ENCODE measurements at regions not wholly inside any gene's neighbourhood (a gene's known extent, or its start where the extent isn't known, plus 50 kb on each side); places are given as distances from the start of the nearest gene placed in this dataset.

DNA sequence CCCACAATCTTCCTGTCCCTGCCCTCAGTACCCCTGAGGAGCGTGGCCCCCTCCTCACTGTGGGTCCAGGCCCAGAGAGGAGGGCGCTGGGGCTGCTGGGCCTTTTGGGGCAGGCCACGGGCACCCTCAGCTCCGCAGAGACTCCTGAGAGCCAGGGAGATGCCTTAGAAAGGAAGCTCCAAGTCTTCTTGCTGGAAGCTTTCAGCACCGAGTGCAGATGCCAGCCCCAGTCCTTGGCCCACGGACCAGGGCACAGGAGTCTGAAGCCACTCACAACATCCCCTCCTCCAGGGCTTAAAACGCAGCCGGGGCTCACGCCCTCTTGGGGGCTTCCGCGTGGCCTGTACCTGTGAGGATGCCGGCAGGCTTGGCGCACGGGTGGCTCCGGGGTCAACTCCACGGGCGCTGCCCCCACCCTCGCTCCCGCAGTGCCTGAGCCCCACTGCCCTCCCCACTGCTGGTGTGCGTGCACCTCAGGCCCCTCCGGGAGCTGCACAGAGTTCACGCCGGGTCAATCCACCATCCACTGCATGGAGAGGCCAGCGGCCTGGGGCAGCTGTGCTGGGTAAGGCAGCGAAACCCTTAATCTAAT is 72.1 kb upstream of the CTDP1 start:
- no peak for DNase-seq (ENCODE audit: low spot score)
- Histone ChIP-seq H3K27me3 (no peaks in the 10 kb centered on the region), H3K9me3 (no peaks in the 10 kb centered on the region), H3K4me1 (peaks cover 0 to 13% of the 10 kb centered on the region in 2 donors), H3K4me3 (no peak overlapping the region), H3K27ac (no peak overlapping the region), H3K36me3 (no peaks in the 10 kb centered on the region)
- TF ChIP-seq, protein P1, sequence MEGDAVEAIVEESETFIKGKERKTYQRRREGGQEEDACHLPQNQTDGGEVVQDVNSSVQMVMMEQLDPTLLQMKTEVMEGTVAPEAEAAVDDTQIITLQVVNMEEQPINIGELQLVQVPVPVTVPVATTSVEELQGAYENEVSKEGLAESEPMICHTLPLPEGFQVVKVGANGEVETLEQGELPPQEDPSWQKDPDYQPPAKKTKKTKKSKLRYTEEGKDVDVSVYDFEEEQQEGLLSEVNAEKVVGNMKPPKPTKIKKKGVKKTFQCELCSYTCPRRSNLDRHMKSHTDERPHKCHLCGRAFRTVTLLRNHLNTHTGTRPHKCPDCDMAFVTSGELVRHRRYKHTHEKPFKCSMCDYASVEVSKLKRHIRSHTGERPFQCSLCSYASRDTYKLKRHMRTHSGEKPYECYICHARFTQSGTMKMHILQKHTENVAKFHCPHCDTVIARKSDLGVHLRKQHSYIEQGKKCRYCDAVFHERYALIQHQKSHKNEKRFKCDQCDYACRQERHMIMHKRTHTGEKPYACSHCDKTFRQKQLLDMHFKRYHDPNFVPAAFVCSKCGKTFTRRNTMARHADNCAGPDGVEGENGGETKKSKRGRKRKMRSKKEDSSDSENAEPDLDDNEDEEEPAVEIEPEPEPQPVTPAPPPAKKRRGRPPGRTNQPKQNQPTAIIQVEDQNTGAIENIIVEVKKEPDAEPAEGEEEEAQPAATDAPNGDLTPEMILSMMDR (IDR thresholded peaks at IDR 0.05) = no peak

DNA sequence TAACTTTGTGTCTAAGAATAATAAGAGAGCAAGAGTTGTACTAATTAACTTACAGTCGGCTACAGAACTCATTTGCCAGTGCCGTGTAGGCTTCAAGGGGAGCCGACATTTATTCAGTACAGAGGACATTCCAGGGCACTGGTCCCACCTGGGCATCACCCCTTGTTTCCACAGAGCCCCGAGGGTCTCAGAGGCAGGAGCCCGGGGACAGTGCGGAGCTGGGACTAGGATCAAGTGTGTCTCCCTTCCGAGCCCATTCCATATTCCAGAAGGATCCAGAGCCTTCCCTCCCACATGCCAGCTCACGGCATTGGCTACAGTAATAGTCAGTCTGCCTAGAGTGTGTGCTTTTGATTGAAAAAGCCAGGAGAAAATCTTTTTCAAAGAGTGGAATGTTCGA is 71.5 kb upstream of the CTDP1 start:
- H3K4me1 ChIP-seq = peaks cover 0 to 13% of the 10 kb centered on the region in 2 donors

DNA sequence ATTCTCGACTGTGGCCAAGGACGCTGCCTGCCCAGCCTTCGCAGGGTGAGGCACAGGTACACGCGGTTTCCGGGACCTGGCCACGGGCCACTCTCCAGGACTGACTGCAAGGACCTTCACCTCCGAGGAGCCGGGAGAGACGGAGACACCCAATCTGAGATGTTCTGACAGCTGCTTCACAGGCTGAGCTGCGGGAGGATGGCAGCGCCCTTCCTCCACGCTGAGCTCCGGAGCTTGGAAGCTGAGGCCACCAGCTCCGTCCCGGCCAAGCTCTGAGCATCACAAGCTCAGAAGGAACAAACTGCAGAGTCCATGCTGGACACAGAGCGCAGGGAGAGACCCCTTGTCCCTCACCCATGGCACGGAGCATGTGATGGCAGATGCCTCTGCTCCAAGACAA is 71.1 kb upstream of the CTDP1 start:
- no peak overlapping the region for H3K4me3 ChIP-seq
- DNase-seq (ENCODE audit: low spot score) = no peak
- H3K27me3 ChIP-seq = no peaks in the 10 kb centered on the region
- no peaks in the 10 kb centered on the region for H3K36me3 ChIP-seq
- H3K4me1 ChIP-seq = peaks cover 0 to 13% of the 10 kb centered on the region in 2 donors
- H3K9me3 ChIP-seq = no peaks in the 10 kb centered on the region
- TF ChIP-seq, protein P1 (IDR thresholded peaks at IDR 0.05) = no peak
- no peak overlapping the region for H3K27ac ChIP-seq

More for the DNA sequence above, 71.5 kb upstream of the CTDP1 start:
- no peaks in the 10 kb centered on the region for H3K36me3 ChIP-seq
- DNase-seq (ENCODE audit: low spot score) = no peak
- H3K27me3 ChIP-seq = no peaks in the 10 kb centered on the region
- no peak overlapping the region for H3K4me3 ChIP-seq
- no peak overlapping the region for H3K27ac ChIP-seq
- TF ChIP-seq, protein P1 (IDR thresholded peaks at IDR 0.05) = no peak
- H3K9me3 ChIP-seq = no peaks in the 10 kb centered on the region

DNA sequence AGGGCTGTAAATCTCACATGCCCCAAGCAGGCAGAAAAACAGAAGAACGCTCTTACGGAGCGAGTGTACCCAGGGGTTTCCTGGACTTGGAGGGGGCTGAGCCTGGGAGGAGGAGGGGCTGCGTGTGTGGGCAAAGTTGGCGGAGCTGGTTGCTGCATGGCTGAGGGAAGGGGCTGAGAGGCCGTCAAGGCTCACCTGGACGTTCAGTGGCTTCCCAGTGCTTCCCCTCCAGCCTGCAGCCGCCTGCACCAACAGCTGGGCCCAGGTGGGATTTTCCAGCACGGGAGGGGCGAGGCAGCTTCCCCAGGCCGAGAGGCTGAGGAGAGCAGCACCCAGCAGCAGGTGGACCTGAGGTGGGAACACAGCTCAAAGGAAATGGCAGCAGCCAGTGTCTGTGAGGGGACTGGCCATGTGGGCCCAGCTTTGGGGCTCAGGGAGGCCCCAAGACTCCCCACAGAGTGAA is 70.6 kb upstream of the CTDP1 start:
- TF ChIP-seq, protein P1 (IDR thresholded peaks at IDR 0.05) = no peak
- DNase-seq (ENCODE audit: low spot score) = no peak
- H3K9me3 ChIP-seq = no peaks in the 10 kb centered on the region

DNA sequence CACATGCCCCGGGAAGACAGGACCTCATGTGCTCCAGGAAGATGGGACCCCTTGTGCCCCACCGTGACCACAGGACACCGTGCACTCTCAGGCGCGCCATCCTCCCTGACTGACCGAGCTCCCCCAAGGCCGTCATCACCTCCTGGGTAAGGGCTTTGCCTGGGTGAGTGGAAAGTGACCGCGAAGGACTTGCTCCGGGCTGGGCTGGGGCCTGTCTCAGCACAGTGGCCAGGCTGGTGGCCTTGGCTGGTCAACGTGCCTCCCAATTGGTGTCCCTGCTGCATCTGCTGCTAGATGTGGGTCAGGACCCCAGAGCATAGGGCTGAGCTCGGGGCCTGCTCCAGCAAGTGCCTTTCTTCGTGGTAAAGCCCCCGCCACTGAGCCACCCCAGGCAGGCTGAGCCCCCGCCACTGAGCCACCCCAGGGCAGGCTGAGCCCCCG is 69.7 kb upstream of the CTDP1 start:
- TF ChIP-seq, protein P1 (IDR thresholded peaks at IDR 0.05) = no peak
- Histone ChIP-seq H3K36me3 (no peaks in the 10 kb centered on the region), H3K9me3 (no peaks in the 10 kb centered on the region), H3K27me3 (no peaks in the 10 kb centered on the region), H3K4me1 (peaks cover 0 to 13% of the 10 kb centered on the region in 2 donors), H3K27ac (no peak overlapping the region), H3K4me3 (no peak overlapping the region)
- no peak for DNase-seq (ENCODE audit: low spot score)

More for the DNA sequence above, 70.6 kb upstream of the CTDP1 start:
- Histone ChIP-seq H3K4me3 (no peak overlapping the region), H3K36me3 (no peaks in the 10 kb centered on the region), H3K27me3 (no peaks in the 10 kb centered on the region), H3K4me1 (peaks cover 0 to 13% of the 10 kb centered on the region in 2 donors), H3K27ac (no peak overlapping the region)
